Hematopoietic multipotent progenitor cell (in vitro differentiated cells): ENCODE measurements at regions not wholly inside any gene's neighbourhood (a gene's known extent, or its start where the extent isn't known, plus 50 kb on each side); places are given as distances from the start of the nearest gene placed in this dataset.

ENCODE experiments used
- DNase-seq, 3 donors: peaks; one replicate each; pipeline ENCODE4 v3.0.0-alpha.2; 2011 to 2015; ENCODE audit warnings: low read depth in 2 of 3, low spot score in 2 of 3

DNA sequence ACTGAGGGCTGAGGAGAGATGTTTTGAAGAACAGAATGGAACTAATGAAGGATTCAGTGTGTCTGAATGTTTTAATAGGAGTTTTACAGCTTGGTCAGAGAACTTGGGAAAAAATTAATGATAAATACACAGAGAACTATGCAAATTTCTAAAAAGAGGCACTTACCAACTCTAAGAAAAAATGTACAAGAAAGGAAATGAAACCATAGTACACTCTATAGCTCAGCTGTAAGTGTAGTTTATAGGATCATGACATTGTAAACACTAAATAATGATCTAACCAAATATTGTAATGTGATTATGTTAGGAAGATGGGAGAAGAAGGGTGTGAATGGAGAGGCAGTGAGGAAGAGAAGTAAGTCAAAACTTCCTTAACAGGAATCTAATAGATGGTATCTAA is 205.2 kb downstream of the SEC61B start:
- no peak for DNase-seq

GRCh38 chr9:99430301-99430700 is 208.2 kb downstream of the SEC61B start:
- DNase-seq: no peak

- no peak for DNase-seq
Observed at GRCh38 chr9:99431103-99431502, 209.0 kb downstream of the SEC61B start.

GRCh38 chr9:99432075-99432474 is 210.0 kb downstream of the SEC61B start:
- DNase-seq: no peak

DNA sequence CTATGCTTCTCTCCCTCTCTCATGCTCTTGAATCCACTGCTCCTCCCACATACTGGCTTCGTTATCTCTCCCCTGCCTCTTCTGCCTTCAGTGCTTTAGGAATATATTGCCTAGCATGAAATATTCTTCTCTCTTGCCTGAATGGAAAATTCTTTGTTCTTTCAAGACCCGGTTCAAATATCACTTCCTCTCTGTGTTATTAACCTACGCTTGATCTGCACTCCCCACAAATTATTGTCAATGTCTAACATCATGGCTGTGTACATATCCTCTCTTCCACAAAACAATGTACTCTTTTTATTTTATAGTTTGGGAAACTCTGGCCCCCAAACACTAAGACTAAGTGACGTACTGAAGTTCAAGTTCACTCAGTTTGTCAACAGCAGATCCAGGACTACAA is 211.0 kb downstream of the SEC61B start:
- DNase-seq: no peak

- DNase-seq: peak in 2 of 3 donors; percentile 82 to 84
Observed at GRCh38 chr9:99433555-99433954, 211.5 kb downstream of the SEC61B start.

- DNase-seq: no peak
Observed at GRCh38 chr9:99436616-99437015, 214.5 kb downstream of the SEC61B start.

DNA sequence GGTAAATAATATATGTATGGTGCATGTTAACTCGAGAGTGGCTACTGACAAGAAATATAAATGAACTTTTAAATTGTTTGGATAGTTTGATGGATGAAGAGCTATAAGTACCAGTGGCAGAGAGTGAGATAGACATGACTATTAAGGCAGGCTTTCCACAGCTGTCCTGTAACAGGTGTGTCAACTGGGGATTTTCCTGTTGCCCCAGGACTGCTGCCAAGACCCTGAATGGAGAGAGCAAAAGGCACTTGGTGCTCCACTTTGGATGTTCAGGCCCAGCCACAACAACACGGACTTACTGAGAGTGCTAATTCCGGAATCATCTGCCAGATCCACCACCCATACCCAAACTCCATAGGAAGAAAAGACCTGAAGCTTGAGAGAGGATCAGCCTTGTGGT is 215.1 kb downstream of the SEC61B start:
- no peak for DNase-seq

GRCh38 chr9:99438596-99438995 is 216.5 kb downstream of the SEC61B start:
- no peak for DNase-seq

DNA sequence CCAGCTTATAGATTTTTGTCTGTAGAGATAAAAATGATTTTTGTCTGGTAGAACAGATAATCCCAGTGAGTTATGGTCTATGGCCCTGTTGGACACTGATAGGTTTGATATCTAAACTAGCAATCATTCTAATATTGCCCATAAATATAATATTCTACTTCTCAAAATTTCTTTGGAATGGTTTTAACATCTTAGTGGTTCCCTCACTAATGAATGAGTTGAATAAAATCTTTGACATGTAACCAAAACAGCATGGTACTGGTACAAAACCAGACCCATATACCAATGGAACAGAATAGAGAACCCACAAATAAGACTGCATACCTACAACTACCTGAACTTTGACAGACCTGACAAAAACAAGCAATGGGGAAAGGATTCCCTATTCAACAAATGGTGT is 219.7 kb downstream of the SEC61B start:
- no peak for DNase-seq

DNA sequence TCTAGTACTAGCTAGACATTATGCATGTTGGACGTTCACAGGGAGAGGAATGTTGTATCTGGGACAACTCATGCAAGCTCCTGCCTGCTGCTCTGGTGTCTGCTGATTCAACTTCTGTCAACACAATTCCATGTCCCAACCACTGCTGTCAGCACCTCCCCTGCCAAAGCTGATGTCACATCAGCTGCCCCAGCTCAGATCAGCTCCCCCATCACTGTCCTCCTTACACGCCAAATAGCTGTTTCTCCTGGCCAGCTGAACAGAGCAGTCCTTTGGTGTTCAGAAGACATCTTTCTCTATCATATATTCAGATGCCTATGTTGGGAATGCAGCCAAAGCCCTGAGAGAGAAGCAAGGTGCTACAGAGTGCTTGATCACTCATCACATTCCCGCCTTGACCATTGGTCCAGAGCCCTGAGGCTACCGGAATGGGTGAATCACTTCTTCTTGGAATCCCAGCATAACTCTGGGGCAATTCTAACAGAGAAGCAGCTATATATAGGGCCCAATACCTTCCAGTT is 223.3 kb downstream of the SEC61B start:
- no peak for DNase-seq

- no peak for DNase-seq
Observed at GRCh38 chr9:99445920-99446319, 223.8 kb downstream of the SEC61B start.

DNA sequence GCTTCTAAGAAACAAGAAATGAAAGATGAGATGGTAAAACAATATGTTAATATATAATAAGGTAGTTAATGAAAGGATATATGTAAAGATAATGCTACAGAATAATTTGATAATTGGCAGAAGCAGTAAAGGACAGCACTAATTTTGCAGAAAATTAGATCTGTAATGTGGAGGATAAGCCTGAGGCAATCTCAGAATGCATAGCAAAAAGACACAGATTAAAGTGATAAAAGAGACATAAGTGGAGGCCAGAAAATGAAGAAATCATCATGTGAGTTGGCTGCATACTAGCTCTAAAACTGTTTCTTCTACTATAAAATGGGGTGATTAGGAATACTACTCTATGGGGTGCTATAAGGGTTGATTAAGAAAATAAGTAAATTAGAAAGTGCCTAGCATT is 225.9 kb downstream of the SEC61B start:
- DNase-seq: no peak

DNA sequence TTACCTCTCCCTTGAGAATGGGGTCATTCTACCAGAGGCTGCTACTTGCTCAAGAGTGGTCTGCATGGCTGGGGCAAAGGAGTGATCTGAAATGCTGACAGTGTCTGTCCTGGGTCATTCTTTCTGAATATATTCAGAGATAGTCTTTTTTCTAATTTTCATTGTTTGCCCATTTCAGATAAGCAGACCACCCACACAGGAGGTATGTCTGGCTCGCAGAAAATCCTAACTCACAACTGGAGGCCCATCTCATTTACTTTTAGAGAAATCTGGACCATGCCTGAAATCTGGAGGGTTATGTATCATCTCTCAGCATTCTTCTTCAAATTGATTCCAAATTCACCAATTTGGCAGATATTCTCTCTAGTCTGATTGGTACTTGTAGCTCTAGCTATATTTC is 227.6 kb downstream of the SEC61B start:
- no peak for DNase-seq

DNA sequence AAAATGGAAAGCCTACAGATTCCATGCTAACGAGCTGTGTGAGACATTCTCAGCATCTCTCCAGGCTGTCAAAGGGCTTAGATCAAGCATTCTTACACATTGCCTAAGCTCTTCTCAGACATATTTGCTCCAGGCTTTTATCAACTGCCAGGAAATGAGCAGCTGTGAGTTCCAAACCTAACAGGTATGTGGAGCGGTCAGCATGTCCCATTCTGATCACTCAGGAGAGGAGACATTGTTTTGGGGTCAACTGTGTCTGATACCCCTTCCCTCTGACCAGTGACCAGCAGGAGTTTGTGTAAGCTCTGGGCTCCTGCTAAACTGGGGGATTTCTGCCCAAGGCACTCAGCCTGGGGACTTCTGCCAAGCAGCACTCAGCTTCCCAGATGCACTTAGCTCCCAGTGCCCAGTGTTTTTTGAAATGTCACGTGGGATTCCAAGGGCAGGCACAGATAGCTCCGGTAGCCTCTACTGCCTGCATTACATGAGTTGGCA is 229.1 kb downstream of the SEC61B start:
- no peak for DNase-seq

DNA sequence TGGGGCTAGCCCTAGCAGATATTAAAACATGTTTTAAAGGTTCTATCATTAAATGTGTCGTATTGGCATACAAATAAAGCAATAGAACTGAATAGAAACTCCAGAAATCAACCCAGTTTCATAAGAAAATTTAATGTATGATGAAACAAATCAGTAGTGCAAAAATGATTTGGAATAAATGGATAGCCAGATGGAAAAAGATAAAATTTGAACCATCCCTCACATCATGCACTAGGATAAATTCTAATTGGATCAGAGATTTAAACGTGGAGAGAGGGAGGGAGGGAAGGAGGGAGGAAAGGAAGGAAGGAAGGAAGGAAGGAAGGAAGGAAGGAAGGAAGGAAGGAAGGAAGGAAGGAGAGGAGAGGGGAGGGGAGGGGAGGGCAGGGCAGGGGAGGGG is 235.3 kb downstream of the SEC61B start:
- DNase-seq: no peak

DNA sequence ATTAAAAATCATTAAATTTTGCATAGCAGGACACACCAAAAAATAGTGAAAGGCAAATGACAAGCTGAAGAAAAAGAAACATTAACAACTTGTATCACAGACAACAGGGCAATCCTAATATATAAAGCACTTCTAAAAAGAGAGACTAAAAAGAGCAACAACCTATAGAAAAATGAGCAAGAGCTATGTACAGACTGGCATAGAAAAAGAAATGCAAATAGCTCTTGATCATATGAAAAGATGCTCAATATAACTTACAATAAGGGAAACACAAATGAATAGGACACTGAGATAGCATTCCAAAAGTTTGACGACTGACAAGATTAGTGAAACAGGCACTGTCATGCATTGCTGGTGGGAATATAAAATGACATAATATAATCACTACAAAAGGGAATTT is 235.9 kb downstream of the SEC61B start:
- no peak for DNase-seq

DNA sequence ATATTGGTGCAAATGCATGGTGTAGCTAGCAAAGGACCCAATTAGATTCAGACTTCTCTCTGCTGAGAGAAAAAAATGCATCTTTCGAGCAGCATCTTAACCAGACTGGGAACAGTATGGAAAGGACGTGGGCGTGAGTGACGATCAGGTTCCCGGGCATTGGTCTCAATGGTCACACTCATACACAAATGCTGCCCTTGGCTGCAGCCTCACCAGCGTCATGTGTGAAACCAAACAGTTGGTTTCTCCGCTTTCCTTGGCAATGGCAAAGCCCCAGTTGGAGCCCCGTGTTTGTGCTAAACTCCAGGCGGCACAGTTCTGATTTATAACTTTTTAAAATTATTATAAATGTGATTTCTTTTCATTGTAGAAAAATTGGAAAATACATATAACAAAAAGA is 237.8 kb downstream of the SEC61B start:
- DNase-seq: no peak

GRCh38 chr9:99463131-99463530 is 241.0 kb downstream of the SEC61B start:
- no peak for DNase-seq

DNA sequence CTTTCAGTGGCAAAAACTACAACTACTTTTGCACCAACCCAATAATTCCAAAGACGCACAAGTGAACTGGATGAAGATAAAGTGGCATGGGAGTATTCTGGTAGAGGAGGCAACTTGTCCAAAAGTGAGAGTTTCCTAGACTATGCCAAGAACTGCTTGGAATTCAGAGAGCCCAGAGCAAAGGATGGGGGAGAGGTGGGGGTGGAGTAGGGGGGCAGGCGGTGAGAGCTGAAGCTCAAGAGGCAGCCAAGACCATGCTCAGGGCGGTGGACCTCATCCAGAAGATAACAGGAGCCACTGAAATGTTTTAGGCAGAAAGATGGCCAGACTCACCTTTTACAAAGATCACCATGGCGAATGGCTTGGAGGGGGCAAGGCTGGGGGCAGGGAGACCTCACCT is 242.5 kb downstream of the SEC61B start:
- DNase-seq: no peak

- no peak for DNase-seq
Observed at GRCh38 chr9:99465231-99465907, 243.3 kb downstream of the SEC61B start.

DNA sequence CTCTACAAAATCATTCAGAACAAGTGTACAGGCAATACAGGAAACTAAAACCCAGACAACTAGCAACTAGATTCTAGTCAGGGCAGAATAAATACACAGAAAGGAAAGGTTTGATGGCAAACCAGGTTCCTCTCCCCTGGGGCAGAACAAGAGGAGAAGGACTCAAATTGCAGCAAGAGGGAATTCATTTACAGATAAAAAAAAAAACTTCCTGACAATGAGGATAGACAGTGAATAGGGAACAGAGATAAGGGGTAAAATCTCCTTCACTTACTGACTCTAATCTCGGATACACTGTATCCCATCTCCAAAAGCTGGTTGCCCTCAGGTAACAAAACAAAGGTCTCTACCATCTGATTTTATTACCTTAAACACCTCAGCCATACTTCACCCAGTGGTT is 244.0 kb downstream of the SEC61B start:
- no peak for DNase-seq

DNA sequence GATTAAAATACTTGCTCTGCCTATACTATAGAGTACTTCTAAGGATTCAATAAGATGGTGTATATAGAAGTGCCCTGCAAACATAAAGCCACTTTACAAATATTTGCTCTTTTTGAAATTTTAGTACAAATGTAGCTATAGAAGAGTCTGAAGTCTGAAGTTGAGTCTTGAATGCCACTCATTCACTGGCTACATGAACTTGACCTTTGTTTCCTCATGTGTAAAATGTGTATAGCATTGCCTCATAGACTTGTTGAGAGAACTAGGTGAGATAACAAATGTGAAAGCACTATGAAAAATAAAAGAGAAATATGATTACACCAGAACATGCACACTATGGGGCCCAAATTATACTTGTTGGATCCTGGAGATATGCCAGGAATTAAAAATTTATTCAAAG is 244.7 kb downstream of the SEC61B start:
- no peak for DNase-seq
